ENCODE measurements at regions not wholly inside any gene's neighbourhood (a gene's known extent, or its start where the extent isn't known, plus 50 kb on each side); places are given as distances from the start of the nearest gene placed in this dataset.
"Not testable (repeated sequence)": the region's sequence is repeated elsewhere in the genome, so short reads cannot be mapped to it uniquely, and the experiment has no call there.

- DNase-seq = not testable (repeated sequence)
Observed at GRCh38 chr5:93682471-93683404, 58.7 kb downstream of the POU5F2 start.

- no peak for DNase-seq
Observed at GRCh38 chr5:93681432-93681831, 60.0 kb downstream of the POU5F2 start.

DNA sequence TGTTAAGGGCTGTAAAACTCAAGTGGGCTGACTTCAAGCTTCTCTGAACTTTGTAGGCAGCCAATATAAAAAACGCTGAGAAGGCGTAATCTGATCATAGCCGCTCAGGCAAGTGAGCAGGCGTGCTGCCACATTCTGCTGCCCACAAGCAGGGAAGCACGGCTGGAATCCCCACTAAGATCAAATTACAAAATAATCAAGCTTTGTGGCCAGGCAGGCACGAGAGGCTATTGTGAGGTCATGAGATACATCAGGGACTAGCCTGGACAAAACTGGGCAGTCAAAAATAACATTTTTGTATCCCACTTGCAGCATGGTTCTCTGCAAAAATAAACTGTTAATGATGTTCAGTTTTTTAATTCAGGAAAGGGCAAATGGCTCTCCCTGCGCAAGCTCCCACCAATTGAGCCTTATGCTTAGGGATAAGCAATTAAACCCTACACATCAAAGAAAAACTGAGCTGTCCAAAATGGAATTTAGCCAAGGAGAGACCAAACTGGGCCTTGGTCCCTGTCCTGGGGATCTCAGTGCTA is 64.0 kb downstream of the POU5F2 start:
- DNase-seq = peak; percentile 64

DNA sequence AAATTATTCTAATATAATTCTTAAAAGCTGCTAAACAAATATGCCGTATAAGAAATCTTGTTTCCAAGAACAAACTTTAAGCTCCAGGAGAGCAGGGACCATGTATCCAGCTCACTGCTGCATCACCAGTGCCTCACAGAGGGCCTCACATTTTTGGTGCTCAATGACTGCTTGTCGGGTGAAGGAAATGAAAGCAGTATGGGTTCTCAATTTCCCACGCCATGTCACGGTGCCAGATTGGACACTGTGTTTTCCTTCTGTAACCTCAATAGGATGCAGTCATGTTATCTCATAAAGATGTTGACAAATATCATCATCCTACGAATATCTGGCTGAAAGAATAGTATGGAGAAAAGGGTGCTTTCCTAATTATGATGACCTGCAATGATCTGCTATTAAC is 64.7 kb downstream of the POU5F2 start:
- no peak for DNase-seq

DNA sequence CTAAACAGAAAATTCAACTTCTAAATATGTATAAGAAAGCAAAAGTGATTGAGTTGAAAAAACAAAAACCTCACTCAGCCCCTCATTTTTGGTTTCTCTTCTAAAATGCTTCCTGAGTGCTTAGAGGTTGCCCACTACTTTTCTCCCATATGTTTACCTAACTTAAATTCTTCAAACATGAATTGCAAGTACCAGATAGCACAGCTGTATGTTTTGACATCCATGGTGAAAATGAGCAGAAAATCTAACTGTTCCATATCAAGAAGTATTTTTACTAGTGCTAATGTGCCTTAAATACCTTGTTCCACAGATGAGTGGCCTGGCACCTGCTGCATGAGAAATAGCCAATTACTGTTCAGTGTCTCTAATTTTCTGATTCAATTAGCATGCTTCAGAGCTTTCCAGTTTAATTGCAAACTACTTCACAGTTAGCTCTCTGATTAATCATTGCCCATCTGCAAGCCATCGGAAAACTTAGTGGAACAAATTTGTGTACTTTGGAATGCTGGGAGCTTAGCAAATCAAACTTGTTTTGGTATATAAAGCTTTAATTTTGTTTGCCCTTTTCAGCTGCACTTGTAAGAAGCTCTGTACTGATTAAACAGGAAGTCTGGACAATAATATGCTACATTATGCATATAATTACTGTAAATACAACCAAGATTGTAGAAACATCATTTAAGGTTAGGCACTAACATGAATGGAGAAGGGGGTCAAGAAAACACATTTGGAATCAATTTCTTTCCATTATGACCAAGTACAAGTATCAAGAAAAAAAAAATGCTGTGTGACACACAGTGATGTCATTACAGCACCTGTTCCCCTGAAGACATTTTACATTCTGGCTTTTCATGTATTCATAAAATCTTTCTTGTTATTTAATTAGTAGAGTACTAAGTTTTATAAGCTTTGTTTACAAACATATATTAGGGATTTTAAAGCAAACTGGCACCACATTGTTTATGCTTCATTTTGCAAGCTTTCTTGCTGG is 65.6 kb downstream of the POU5F2 start:
- DNase-seq = peak; percentile 25

DNA sequence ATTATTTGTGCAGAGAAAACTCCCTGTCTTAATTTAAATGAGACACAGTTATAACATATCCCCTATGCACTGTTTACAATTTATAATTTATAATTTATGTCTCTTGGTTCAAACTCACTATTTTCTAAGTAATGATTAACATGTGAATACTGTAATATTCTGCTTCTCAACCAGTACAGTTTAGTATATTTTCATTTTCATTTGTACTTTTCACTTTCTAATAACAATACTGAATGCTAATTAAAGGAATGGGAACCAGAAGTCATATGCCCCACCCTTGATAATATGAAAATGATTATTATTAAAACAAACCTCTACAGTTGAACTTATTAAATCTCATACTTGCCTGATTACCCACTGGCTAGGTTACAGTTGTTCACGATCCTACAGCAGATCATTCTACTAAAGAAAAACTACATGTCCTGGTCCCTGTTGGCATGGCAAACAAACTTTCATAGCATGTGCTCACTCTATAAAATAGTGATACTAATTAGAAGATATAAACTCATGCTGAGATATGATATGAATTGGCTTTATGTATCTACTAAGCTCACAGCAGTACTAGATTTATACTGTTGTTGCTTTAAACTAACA is 66.4 kb downstream of the POU5F2 start:
- DNase-seq = no peak

- DNase-seq = no peak
Observed at GRCh38 chr5:93674138-93674537, 67.3 kb downstream of the POU5F2 start.

GRCh38 chr5:93673316-93673954 is 68.0 kb downstream of the POU5F2 start:
- DNase-seq = no peak

- DNase-seq = no peak
Observed at GRCh38 chr5:93665648-93666047, 75.8 kb downstream of the POU5F2 start.

DNA sequence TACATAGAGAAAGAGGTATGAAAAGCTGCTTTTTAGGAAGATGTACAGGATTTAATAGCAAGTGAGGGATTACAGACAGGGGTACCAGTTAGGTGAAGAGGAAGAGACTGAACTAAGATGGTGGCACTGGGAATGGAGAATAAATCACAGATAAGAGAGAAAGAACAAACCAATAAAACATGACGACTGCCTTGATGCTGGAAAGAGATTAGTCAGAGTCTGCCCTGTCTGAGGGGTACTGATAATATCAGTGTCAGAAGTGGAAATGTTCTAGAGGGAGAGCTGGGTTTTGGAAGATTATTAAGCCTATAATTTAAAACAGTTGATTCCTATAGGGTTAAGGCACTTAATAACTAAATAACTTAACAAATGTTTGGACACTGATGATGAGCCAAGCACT is 77.7 kb downstream of the NR2F1 start:
- no peak for DNase-seq

GRCh38 chr5:93658044-93658443 is 75.0 kb downstream of the NR2F1 start:
- DNase-seq = no peak

DNA sequence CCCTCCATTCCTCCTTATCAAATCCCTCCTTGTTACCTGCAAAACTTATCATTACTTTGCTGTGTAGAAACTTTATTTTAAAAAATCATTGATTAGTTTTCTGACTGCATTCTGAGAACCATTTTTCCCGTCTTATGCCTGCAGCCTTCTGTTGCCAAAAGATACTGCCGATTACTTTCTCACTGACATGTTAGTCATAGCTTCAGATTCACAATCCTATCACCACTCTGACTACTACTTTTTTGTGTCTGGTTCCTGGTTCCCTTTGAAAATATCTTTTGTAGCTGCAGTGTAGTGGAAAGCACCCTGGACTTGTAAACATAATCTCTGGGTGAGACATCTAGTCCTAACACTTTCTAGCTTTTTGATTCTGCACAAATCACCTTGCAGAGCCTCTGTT is 71.7 kb downstream of the NR2F1 start:
- no peak for DNase-seq

DNA sequence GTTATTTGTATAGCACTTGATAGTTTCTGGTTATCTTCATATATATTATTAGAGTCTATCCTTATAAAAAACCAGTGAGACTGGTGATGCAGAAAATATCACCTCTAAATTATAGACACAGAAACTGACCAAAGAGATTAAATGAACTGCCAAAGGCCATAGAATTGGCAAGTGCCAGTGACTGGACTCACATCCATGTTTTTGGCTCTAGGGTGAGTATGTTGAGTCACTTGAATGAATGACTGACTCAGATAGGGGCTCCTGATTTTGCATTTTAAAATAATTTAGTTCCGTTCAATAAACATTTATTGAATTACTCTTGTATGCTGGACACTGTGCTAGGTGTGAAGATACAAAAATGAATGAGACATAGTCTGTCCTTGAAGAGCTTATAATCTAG is 70.7 kb downstream of the NR2F1 start:
- DNase-seq = no peak

DNA sequence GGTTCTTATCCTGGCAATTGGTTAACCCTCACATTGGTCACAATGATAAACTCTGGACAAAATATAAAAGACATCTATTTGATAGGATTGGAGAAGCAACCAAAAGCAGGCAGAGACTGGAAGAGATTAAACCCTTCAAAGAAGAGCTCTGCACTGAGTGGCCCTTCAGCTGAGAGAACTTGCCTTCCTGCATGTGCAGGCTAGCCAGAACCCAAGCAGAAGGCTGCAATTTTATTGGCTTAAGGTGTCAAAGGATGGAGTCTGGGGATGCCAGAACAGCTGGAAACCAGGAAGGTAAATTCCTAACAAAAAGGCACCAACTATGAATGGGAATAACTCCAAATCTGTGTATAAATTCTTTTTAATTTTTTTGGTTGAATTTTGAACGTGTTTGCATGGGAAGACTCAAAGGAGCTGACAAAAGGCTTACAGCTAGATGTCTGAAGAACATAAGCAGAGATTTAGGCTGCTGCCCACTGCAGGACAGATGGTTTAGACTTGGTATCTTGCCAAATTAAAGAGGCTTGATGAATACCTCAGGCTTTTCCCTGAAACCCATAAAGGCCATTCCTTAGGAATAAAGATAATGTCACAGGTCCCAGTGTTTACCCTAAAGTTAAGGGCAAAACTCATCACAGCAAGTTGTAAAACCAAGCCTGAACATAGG is 66.3 kb downstream of the NR2F1 start:
- DNase-seq = no peak

- DNase-seq = no peak
Observed at GRCh38 chr5:93644760-93645159, 61.7 kb downstream of the NR2F1 start.
